ENCODE measurements at regions not wholly inside any gene's neighbourhood (a gene's known extent, or its start where the extent isn't known, plus 50 kb on each side); places are given as distances from the start of the nearest gene placed in this dataset.

DNA sequence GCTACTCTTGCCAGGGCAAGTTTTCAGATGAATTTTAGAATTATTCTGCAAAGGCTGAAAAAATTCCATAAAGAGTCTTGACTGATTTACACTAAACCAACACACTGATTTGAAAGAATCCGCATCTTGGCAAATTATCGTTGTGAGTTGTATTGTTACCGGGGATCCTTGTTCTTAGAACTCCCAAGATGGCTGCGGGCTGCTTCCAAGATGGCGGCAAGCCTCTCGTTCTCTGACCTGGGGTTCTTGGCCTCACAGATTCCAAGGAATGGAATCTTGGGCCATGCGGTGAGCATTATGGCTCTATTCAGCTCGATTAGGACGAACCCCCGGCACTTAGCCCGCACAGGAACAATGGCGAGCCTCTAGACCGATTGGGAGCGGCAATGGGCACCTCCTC, 132.5 kb downstream of the ZNF664 start:
- TF ChIP-seq, protein P1, sequence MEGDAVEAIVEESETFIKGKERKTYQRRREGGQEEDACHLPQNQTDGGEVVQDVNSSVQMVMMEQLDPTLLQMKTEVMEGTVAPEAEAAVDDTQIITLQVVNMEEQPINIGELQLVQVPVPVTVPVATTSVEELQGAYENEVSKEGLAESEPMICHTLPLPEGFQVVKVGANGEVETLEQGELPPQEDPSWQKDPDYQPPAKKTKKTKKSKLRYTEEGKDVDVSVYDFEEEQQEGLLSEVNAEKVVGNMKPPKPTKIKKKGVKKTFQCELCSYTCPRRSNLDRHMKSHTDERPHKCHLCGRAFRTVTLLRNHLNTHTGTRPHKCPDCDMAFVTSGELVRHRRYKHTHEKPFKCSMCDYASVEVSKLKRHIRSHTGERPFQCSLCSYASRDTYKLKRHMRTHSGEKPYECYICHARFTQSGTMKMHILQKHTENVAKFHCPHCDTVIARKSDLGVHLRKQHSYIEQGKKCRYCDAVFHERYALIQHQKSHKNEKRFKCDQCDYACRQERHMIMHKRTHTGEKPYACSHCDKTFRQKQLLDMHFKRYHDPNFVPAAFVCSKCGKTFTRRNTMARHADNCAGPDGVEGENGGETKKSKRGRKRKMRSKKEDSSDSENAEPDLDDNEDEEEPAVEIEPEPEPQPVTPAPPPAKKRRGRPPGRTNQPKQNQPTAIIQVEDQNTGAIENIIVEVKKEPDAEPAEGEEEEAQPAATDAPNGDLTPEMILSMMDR (IDR thresholded peaks at IDR 0.05) = no peak
- no peak for TF ChIP-seq POLR2AphosphoS5 (IDR thresholded peaks at IDR 0.05; ENCODE audit: insufficient read depth in 1 of 2, low read depth in 1 of 2)
